KMS-11 (cell line): ENCODE measurements at regions not wholly inside any gene's neighbourhood (a gene's known extent, or its start where the extent isn't known, plus 50 kb on each side); places are given as distances from the start of the nearest gene placed in this dataset.

ENCODE experiments used
- H2AFZ ChIP-seq: fragments of 200-600 bp; sonication (generic); 2 replicates; pipeline ENCODE4 v1.6.1; 2016; ENCODE audit warnings: antibody characterized with exemption, mixed run types, low read depth
- H3K27ac ChIP-seq: fragments of 200-600 bp; sonication (generic); 2 replicates; pipeline ENCODE4 v1.6.1; 2016; ENCODE audit warnings: mild to moderate bottlenecking, mixed run types
- H3K27me3 ChIP-seq: fragments of 200-600 bp; sonication (generic); 2 replicates; pipeline ENCODE4 v1.6.1; 2017; ENCODE audit warnings: mild to moderate bottlenecking, low read depth, mixed run types, moderate library complexity; ENCODE audit not compliant: insufficient read depth
- H3K36me3 ChIP-seq: fragments of 200-600 bp; sonication (generic); 2 replicates; pipeline ENCODE4 v1.6.1; 2017; ENCODE audit warnings: mild to moderate bottlenecking, mixed run types; ENCODE audit not compliant: insufficient read depth
- H3K4me1 ChIP-seq: fragments of 200-600 bp; sonication (generic); 2 replicates; pipeline ENCODE4 v1.6.1; 2016; ENCODE audit warnings: mild to moderate bottlenecking, low read depth, mixed run types; ENCODE audit not compliant: poor library complexity, severe bottlenecking
- H3K4me2 ChIP-seq: fragments of 200-600 bp; sonication (generic); 2 replicates; pipeline ENCODE4 v1.7.0; 2016; ENCODE audit warnings: mild to moderate bottlenecking, mixed run types
- H3K4me3 ChIP-seq: fragments of 200-600 bp; sonication (generic); IDR thresholded peaks from 2 replicates; pipeline ENCODE4 v1.6.1; 2017; ENCODE audit warnings: low read depth, low read length, mixed read lengths; ENCODE audit not compliant: insufficient read depth
- H3K79me2 ChIP-seq: fragments of 200-600 bp; sonication (generic); 2 replicates; pipeline ENCODE4 v1.6.1; 2016; ENCODE audit warnings: low read depth, mixed run types; ENCODE audit not compliant: insufficient read depth
- H3K9ac ChIP-seq: fragments of 200-600 bp; sonication (generic); 2 replicates; pipeline ENCODE4 v1.6.1; 2016; ENCODE audit warnings: mild to moderate bottlenecking, mixed run types
- H4K20me1 ChIP-seq: fragments of 200-600 bp; sonication (generic); 2 replicates; pipeline ENCODE4 v1.6.1; 2016; ENCODE audit warnings: mild to moderate bottlenecking, mixed run types; ENCODE audit not compliant: insufficient read depth
- TF ChIP-seq, protein P1 (sequence below): fragments of 200-600 bp; sonication (generic); conservative IDR thresholded peaks from 2 replicates; pipeline ENCODE4 v1.6.1; 2017; ENCODE audit warnings: low read depth, mild to moderate bottlenecking, antibody characterized with exemption, low read length, moderate library complexity, mixed read lengths

DNA sequence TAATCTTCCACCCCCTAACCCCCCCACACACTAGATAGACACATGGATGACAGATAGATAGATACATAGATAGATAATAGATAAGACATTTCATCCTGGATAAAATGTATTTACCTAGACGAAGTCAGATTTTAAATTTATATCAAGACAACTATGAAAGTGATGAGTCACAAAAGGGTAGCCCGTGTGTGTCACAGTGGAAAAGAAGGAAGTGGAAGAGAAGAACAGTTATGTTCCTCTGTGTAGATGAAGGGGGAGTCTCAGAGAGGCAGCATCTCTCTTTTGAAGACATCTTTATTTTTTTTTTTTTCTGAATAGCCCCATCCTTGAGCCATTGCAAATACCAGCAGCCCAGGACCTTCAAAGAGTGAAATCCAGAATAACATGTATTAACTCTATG, 121.7 kb upstream of the VGLL2 start:
- no peaks in the 10 kb centered on the region for H3K4me1 ChIP-seq
- H3K9ac ChIP-seq = no peak overlapping the region
- H3K4me3 ChIP-seq = no peak overlapping the region

DNA sequence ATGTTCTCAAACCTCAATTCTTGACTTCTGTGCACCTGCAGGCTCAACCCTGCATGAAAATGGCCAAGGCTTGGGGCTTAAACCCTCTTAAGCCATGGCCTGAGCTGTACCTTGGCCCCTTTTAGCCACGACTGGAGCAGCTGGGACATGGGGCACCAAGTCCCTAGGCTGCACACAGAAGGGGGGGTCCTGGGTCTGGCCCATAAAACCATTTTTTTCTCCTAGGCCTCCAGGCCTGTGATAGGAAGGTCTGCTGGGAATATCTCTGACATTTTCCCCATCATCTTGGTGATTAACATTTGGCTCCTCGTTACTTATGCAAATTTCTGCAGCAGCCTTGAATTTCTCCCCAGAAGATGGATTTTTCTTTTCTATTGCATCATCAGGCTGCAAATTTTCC, 119.4 kb upstream of the VGLL2 start:
- no peaks in the 10 kb centered on the region for H3K79me2 ChIP-seq
- TF ChIP-seq, protein P1, sequence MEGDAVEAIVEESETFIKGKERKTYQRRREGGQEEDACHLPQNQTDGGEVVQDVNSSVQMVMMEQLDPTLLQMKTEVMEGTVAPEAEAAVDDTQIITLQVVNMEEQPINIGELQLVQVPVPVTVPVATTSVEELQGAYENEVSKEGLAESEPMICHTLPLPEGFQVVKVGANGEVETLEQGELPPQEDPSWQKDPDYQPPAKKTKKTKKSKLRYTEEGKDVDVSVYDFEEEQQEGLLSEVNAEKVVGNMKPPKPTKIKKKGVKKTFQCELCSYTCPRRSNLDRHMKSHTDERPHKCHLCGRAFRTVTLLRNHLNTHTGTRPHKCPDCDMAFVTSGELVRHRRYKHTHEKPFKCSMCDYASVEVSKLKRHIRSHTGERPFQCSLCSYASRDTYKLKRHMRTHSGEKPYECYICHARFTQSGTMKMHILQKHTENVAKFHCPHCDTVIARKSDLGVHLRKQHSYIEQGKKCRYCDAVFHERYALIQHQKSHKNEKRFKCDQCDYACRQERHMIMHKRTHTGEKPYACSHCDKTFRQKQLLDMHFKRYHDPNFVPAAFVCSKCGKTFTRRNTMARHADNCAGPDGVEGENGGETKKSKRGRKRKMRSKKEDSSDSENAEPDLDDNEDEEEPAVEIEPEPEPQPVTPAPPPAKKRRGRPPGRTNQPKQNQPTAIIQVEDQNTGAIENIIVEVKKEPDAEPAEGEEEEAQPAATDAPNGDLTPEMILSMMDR = no peak
- H3K27me3 ChIP-seq = no peaks in the 10 kb centered on the region
- H2AFZ ChIP-seq = no peak overlapping the region
- H3K9ac ChIP-seq = no peak overlapping the region
- no peaks in the 10 kb centered on the region for H3K4me1 ChIP-seq
- H3K36me3 ChIP-seq = no peaks in the 10 kb centered on the region
- H3K4me2 ChIP-seq = no peak overlapping the region
- no peak overlapping the region for H3K27ac ChIP-seq
- H4K20me1 ChIP-seq = no peaks in the 10 kb centered on the region
- no peak overlapping the region for H3K4me3 ChIP-seq

More for the DNA sequence above, 121.7 kb upstream of the VGLL2 start:
- no peak overlapping the region for H3K4me2 ChIP-seq
- no peaks in the 10 kb centered on the region for H3K36me3 ChIP-seq
- TF ChIP-seq, protein P1 = no peak
- H3K27me3 ChIP-seq = no peaks in the 10 kb centered on the region
- H3K27ac ChIP-seq = no peak overlapping the region
- no peak overlapping the region for H2AFZ ChIP-seq
- no peaks in the 10 kb centered on the region for H3K79me2 ChIP-seq
- no peaks in the 10 kb centered on the region for H4K20me1 ChIP-seq

DNA sequence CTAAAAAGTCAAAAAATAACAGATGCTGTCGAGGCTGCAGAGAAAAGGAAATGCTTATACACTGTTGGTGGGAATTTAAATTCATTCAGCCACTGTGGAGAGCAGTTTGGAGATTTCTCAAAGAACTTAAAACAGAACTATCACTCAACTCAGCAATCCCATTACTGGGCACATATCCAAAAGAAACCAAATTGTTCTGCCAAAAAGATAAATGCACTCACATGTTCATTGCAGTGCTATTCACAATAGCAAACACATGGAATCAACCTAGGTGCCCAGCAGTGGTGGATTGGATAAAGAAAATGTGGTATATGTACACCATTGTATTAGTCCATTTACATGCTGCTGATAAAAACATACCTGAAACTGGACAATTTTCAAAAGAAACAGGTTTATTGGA, 116.0 kb upstream of the VGLL2 start:
- Histone ChIP-seq H3K36me3 (no peaks in the 10 kb centered on the region), H2AFZ (no peak overlapping the region), H3K27ac (no peak overlapping the region), H3K79me2 (no peaks in the 10 kb centered on the region), H3K4me1 (no peaks in the 10 kb centered on the region), H3K4me3 (no peak overlapping the region), H4K20me1 (no peaks in the 10 kb centered on the region), H3K27me3 (no peaks in the 10 kb centered on the region), H3K4me2 (no peak overlapping the region), H3K9ac (no peak overlapping the region)
- TF ChIP-seq, protein P1 = no peak

DNA sequence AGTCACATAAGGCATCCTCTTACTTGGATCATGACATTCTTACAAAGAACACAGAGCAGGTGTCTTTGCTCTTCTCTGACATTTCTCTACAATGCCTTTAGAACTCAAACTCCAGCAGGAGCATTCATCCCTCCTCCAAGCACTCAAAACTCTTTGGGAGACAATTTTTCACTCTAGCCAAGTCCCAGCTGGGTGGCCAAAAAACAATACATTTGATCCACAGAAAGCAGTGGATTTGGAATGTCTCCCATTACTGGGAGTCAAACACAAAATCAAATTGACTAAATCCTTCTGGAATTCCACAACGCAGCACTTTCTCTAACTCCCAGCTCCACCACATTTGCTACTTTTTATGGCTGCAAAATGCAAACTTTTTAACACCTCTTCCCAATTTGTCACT, 108.6 kb upstream of the VGLL2 start:
- no peaks in the 10 kb centered on the region for H3K36me3 ChIP-seq
- H3K27ac ChIP-seq = no peak overlapping the region
- no peaks in the 10 kb centered on the region for H3K79me2 ChIP-seq
- no peak overlapping the region for H3K9ac ChIP-seq
- no peak overlapping the region for H3K4me3 ChIP-seq
- TF ChIP-seq, protein P1 = no peak
- H3K27me3 ChIP-seq = no peaks in the 10 kb centered on the region
- no peaks in the 10 kb centered on the region for H4K20me1 ChIP-seq
- H2AFZ ChIP-seq = no peak overlapping the region
- no peaks in the 10 kb centered on the region for H3K4me1 ChIP-seq
- H3K4me2 ChIP-seq = no peak overlapping the region

DNA sequence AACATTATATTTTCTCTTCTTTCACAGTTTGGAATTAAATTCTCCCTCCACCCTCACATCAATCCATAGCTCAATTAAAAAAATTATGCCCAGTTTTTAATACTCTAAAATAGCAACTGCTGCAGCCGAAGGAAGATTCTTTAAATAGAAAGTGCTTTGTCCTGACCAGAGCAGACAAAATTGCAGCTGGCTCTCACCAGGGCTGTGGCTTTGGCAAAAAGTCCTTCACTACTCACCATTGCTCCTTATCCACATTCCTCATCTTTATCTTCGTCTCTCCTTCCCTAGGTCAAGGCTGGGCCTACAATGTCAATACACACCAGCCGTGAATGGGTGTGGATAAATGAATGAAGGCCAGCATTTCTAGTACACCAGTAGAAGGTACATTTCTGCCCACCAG, 107.9 kb upstream of the VGLL2 start:
- H3K4me2 ChIP-seq = no peak overlapping the region
- TF ChIP-seq, protein P1 = no peak

More for the DNA sequence above, 107.9 kb upstream of the VGLL2 start:
- no peaks in the 10 kb centered on the region for H3K4me1 ChIP-seq
- H3K79me2 ChIP-seq = no peaks in the 10 kb centered on the region
- no peaks in the 10 kb centered on the region for H3K27me3 ChIP-seq
- H3K9ac ChIP-seq = no peak overlapping the region
- no peaks in the 10 kb centered on the region for H4K20me1 ChIP-seq
- no peak overlapping the region for H3K27ac ChIP-seq
- H3K36me3 ChIP-seq = no peaks in the 10 kb centered on the region
- H3K4me3 ChIP-seq = no peak overlapping the region
- H2AFZ ChIP-seq = no peak overlapping the region
